ENCODE measurements at regions not wholly inside any gene's neighbourhood (a gene's known extent, or its start where the extent isn't known, plus 50 kb on each side); places are given as distances from the start of the nearest gene placed in this dataset.

DNA sequence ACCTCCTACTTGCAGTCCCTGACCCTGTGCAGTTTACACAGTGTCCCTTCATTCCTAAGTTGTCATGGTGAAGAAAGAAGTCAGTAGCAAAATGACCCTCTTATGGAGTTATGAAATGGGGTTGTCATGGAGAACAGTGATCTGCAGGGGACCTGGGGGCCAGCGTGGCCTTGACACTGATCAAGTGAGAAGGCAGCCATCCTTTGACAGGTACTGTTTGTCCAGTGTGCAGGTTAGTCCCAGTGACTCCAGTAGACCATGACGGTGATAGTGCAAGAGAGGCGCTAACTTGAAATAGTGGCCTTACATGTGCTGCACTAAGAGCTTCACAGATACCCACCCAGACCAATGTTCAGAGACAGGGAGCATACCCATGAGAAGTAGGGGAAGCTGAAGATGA is 87.9 kb downstream of the IL12A start:
- Histone ChIP-seq H3K23ac (ENCODE audit: insufficient read length, low read depth, low read length) (no peak overlapping the region), H2BK12ac (ENCODE audit: insufficient read length, low read depth, low read length) (no peak overlapping the region), H3K4me2 (ENCODE audit: insufficient read depth, insufficient read length, low read length) (no peak overlapping the region), H3K9me3 (ENCODE audit: control insufficient read depth, low read depth, low read length) (no peaks in the 10 kb centered on the region), H3K27ac (ENCODE audit: insufficient read length, low read depth, low read length) (no peak overlapping the region), H4K8ac (replicated peaks; ENCODE audit: insufficient read length, low read depth, low read length) (no peak overlapping the region), H3K4me1 (ENCODE audit: insufficient read depth, low read length) (no peaks in the 10 kb centered on the region), H3K9ac (ENCODE audit: extremely low read depth, insufficient read length, low read length) (no peak overlapping the region), H3K79me1 (ENCODE audit: insufficient read depth, low read depth, low read length, poor library complexity, severe bottlenecking) (no peaks in the 10 kb centered on the region), H3K56ac (ENCODE audit: insufficient read length, low read depth, low read length) (no peak overlapping the region), H2AFZ (ENCODE audit: low read length) (no peak overlapping the region), H3K23me2 (ENCODE audit: insufficient read length, low read depth, low read length, poor library complexity, severe bottlenecking) (no peaks in the 10 kb centered on the region), H4K5ac (ENCODE audit: insufficient read length, low read depth, low read length) (no peak overlapping the region), H3K18ac (ENCODE audit: insufficient read length, low read depth, low read length) (no peak overlapping the region), H2BK15ac (ENCODE audit: low read depth, low read length) (no peak overlapping the region), H3K27me3 (ENCODE audit: insufficient read depth, low read length) (no peaks in the 10 kb centered on the region), H3K14ac (ENCODE audit: insufficient read depth, low read length) (no peak overlapping the region), H3T11ph (ENCODE audit: low read length) (no peak overlapping the region), H2BK120ac (ENCODE audit: low read depth, low read length, poor library complexity, severe bottlenecking) (no peak overlapping the region), H2BK20ac (ENCODE audit: low read depth, low read length, poor library complexity, severe bottlenecking) (no peak overlapping the region), H2AK5ac (ENCODE audit: insufficient read length, low read length) (no peak overlapping the region), H3K79me2 (ENCODE audit: insufficient read depth, low read length) (no peaks in the 10 kb centered on the region), H4K20me1 (ENCODE audit: control insufficient read depth, insufficient read depth, insufficient read length) (no peaks in the 10 kb centered on the region), H4K91ac (ENCODE audit: insufficient read length, low read depth, low read length) (no peak overlapping the region), H3K4ac (ENCODE audit: low read depth, low read length) (no peak overlapping the region), H2BK5ac (ENCODE audit: insufficient read length, low read length) (no peak overlapping the region)
- H3K4me3 Mint-ChIP-seq: no peak overlapping the region
- no peaks in the 10 kb centered on the region for H3K36me3 Mint-ChIP-seq (ENCODE audit: insufficient read depth in 1 of 3, low read depth in 3 of 3)
- no peaks in the 10 kb centered on the region for H3K27me3 Mint-ChIP-seq (ENCODE audit: low read depth)
- TF ChIP-seq, protein P1, sequence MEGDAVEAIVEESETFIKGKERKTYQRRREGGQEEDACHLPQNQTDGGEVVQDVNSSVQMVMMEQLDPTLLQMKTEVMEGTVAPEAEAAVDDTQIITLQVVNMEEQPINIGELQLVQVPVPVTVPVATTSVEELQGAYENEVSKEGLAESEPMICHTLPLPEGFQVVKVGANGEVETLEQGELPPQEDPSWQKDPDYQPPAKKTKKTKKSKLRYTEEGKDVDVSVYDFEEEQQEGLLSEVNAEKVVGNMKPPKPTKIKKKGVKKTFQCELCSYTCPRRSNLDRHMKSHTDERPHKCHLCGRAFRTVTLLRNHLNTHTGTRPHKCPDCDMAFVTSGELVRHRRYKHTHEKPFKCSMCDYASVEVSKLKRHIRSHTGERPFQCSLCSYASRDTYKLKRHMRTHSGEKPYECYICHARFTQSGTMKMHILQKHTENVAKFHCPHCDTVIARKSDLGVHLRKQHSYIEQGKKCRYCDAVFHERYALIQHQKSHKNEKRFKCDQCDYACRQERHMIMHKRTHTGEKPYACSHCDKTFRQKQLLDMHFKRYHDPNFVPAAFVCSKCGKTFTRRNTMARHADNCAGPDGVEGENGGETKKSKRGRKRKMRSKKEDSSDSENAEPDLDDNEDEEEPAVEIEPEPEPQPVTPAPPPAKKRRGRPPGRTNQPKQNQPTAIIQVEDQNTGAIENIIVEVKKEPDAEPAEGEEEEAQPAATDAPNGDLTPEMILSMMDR (conservative IDR thresholded peaks at IDR 0.05): no peak
- peak overlapping the region in 1 of 3 experiments; percentile 29; a peak in 1 of 7 replicates for H3K27ac Mint-ChIP-seq
- peaks cover 0 to 3% of the 10 kb centered on the region in 2 experiments; a peak in 1 of 4 replicates for H3K4me1 Mint-ChIP-seq
- no peak for DNase-seq
- no CpG with 5 or more reads among the region's 3 CpGs for WGBS (ENCODE audit: extremely low coverage, insufficient read length, low lambda C conversion rate)
- no peaks in the 10 kb centered on the region; a peak in 1 of 5 replicates for H3K9me3 Mint-ChIP-seq
